Hypothalamus (tissue), 51 donors: ENCODE measurements at regions not wholly inside any gene's neighbourhood (a gene's known extent, or its start where the extent isn't known, plus 50 kb on each side); places are given as distances from the start of the nearest gene placed in this dataset.

Experiments used
- DNase-seq, 51 donors: peaks; one replicate each; lab custom pipeline; 2025; lab: John Stamatoyannopoulos, UW

DNA sequence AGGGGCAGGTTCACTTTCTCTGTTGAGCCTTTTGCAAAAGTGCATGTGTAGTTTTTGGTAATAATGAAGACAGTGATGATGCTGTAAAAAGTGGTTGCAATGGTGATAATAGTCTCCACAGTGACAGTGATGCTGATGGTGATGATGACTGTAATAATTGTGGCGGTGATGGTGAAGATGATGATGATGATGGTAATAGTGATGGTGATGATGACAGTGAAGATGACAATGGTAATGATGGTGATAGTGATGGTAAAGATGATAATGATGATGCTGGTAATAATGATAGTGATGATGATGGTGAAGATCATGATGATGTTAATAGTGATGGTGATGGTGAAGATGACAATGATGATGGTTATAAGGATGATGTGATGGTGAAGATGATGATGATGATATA is 67.7 kb upstream of the LRFN2 start:
- no peak for DNase-seq

DNA sequence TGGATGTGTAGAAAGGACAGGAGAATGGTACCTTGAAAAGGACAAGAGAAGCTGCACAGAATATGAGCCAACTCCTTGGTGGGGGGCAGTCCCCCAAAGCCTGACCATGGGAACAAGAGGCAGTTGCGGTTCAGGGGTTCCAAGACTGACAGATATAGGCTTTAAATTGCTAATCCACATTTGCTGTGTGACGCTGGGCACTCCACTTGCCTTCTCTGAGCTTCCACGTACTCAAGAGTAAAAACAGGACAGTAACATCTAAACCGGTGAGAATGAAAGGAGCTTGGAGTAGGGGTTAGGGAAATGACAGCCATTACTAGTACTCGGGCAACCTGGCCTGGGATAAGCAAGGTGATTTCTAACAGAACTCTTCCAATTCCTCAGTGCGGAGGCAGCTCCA is 57.9 kb upstream of the LRFN2 start:
- DNase-seq: no peak

DNA sequence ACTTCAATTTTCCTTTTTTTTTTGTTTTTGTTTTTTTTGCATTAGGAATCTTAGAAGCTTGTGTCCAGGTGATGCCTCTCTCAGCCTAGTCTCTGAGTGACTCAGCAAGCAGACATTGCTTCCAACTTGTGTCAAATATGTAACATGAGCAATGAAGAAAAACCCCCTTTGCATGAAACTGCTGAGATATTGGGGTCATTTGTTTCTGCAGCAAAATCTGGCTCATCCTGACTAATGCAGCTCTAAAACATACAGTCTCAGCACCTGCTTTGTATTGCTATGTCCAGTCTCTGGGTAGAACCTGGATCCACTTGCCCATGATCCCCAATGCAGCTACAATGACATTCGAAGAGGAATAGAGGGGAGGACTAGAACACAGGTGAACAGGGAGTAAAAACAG is 55.7 kb upstream of the LRFN2 start:
- DNase-seq: no peak

DNA sequence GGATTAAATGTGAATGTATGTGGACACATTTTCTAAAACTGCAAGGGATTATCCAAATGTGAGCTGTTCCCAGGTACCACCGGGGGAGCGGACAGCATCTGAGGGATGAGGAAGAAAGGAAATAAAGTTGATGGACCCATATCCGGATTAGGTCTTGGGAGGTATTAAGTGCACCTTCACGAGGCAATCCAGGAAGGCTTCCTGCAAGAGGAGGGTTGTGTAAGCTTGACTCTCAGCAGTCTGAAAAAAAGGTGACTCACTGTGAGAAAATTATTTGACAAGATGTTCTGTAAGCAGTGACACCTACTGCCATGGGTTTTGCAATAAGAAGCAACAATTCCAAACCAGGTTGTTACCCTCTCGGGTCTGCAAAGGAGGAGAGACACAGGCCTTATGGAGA is 55.0 kb upstream of the LRFN2 start:
- DNase-seq: no peak

DNA sequence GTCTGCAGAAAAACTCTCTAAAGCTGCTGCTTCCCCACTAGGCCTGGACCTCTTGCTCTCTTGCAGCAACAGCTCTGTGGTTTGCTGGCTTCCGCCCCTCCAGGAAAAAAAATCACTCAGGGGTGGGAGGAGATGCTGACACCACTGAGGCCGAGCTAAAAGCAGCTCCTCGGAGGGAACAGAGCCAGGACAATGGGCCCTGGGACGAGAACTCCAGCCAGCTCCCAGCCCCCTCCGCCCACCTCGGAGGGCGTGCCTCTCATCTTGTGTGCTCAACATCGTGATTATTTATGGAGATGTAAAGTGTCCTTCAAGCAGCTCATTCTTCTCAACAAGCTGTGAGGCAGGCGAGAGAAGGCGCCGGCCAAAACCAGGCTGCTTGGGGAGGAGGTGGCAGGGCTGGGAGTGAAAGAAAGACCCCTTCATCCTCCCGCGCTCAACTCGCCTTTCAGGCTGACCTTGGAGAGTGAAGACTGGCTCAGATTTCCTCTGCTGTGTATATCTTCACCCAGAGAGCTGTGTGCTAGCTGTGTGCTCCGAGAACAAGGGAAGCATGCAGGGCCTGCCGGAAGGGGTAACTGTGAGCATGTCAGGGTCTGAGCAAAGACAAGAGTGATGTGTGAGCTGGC is 53.5 kb upstream of the LRFN2 start:
- DNase-seq: peak in 14 of 51 donors; percentile 2 to 51 (median 7)
